ES-I3 (cell line): ENCODE measurements at regions not wholly inside any gene's neighbourhood (a gene's known extent, or its start where the extent isn't known, plus 50 kb on each side); places are given as distances from the start of the nearest gene placed in this dataset.

Experiments
- H3K36me3 ChIP-seq: 2 replicates; pipeline ENCODE4 v1.6.1; 2013; ENCODE audit warnings: mild to moderate bottlenecking, low read length, control low read depth, moderate library complexity; ENCODE audit not compliant: insufficient read depth
- H3K4me1 ChIP-seq: 2 replicates; pipeline ENCODE4 v1.6.1; 2013; ENCODE audit warnings: mild to moderate bottlenecking, control low read depth, low read length; ENCODE audit not compliant: insufficient read depth
- H3K9ac ChIP-seq: 2 replicates; pipeline ENCODE4 v1.6.1; 2013; ENCODE audit warnings: low read depth, mild to moderate bottlenecking, low read length, moderate library complexity
- H3K9me3 ChIP-seq: 2 replicates; pipeline ENCODE4 v1.6.1; 2013; ENCODE audit warnings: mild to moderate bottlenecking, low read length, moderate library complexity; ENCODE audit not compliant: control insufficient read depth, insufficient read depth

GRCh38 chr18:26700728-26701127 lies 152.4 kb upstream of the KCTD1 start:
- H3K36me3 ChIP-seq, result no peaks in the 10 kb centered on the region
- H3K4me1 ChIP-seq, result no peaks in the 10 kb centered on the region
- no peaks in the 10 kb centered on the region for H3K9me3 ChIP-seq
- no peak overlapping the region for H3K9ac ChIP-seq

- no peaks in the 10 kb centered on the region for H3K36me3 ChIP-seq
- H3K9ac ChIP-seq, result no peak overlapping the region
- H3K9me3 ChIP-seq, result no peaks in the 10 kb centered on the region
- H3K4me1 ChIP-seq, result no peaks in the 10 kb centered on the region
Measured at GRCh38 chr18:26700201-26700600, 151.8 kb upstream of the KCTD1 start.

DNA sequence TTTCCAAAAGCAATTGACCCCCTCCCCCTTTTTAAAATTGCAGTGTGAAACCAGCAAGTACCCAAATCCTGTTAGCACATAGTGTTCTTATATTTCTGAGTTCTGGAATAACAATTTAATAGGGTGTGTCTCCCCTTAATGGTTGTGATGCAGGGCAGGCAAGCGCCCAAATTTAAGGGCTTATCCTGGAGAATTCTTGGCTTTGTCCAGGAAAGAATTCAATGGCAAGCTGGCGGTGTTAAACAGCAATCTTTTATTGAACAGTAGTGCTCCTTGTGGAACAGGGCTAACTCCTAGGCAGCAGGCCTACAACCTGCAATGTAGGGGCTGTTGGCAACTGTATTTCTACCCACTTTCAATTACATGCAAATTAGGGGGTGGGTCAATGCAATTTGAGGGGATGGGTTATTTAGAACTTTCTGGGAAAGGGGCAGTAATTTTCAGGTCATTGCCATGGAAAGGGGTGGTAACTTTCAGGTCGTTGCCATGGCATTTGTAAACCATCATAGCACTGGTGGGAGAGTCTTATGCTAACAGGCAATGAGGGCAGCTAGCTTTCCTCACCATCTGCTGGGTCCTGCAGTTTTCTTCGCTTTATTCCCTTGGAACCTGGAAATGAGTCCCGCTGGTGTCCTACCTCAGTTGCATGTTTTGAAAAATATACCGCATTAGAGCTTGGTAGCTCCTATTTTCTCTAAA lies 149.0 kb upstream of the KCTD1 start:
- H3K9ac ChIP-seq, result no peak overlapping the region
- H3K4me1 ChIP-seq, result no peaks in the 10 kb centered on the region

GRCh38 chr18:26696786-26697185 lies 148.4 kb upstream of the KCTD1 start:
- H3K4me1 ChIP-seq, result no peaks in the 10 kb centered on the region
- no peak overlapping the region for H3K9ac ChIP-seq
- H3K36me3 ChIP-seq, result no peaks in the 10 kb centered on the region
- no peaks in the 10 kb centered on the region for H3K9me3 ChIP-seq

More for the DNA sequence above, 149.0 kb upstream of the KCTD1 start:
- H3K9me3 ChIP-seq, result no peaks in the 10 kb centered on the region
- no peaks in the 10 kb centered on the region for H3K36me3 ChIP-seq

DNA sequence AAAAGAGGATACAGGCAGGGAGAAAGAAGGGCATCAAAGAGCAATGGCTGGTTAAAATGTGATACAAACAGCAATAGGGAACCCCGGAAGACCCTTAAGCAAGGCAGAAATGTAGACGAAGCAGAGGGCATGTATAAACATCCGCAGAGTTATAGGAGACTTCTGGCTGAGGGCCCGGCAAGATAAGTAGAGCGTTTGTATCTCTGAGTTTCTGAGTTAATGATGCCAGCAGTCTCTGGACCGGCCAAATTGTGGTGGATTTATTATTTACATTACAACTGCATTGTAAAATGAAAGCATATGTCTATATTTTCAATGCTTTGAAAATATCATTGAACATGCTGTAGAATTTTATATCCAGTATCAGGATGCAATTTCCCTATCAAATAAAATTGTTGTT lies 148.0 kb upstream of the KCTD1 start:
- Histone ChIP-seq H3K9me3 (no peaks in the 10 kb centered on the region), H3K36me3 (no peaks in the 10 kb centered on the region), H3K9ac (no peak overlapping the region), H3K4me1 (no peaks in the 10 kb centered on the region)

DNA sequence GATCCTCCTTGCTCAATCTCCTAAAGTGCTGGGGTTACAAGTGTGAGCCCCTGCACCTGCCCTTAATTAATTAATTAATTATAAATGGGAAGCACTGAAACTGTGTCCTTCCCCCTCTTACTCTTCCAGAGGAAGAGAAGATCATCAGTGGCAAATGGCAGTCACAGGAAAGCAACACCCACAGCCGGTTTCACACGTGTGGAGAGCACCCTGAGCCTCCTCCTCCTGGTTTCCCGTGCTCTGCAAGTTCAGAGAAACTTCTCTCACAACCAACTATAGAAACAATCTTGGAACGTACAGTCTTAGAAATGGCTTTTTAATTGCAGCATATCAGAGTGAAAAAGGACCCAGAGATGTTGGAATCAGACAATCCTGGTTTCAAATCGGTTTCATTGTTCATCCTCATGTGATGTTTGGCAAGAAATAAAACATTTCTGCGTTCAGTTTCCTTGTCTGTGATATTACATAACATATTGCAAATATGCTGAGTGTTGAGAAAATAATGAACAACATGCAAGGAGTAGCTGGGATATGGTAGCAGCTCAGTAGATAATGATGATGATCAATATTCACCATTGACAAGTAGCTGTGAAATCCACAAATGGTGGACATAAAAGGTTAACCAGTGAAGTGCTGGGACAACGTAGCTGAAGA lies 141.0 kb upstream of the KCTD1 start:
- H3K36me3 ChIP-seq, result no peaks in the 10 kb centered on the region
- H3K4me1 ChIP-seq, result peaks cover 19% of the 10 kb centered on the region
- H3K9me3 ChIP-seq, result no peaks in the 10 kb centered on the region; the same call in 1 of the 2 replicates
- no peak overlapping the region for H3K9ac ChIP-seq

DNA sequence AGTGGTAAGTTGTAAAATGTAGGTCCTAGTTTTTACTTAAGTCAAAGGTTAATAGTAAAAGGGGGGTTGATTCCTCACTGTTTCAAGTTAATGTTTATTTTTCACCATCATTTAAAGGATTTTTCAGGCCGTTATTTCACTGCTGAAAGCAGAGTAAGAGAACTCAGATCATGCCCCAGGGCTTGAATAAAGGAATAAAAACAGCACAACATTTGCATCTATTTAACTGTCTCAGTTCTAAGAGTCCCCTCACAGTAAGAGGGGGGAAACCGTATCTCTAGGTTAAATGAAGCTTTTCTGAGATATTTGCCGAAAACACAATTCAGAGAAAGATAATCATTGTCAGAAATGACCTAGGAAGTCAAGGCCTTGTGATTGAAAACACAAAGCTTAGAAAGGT lies 138.2 kb upstream of the KCTD1 start:
- Histone ChIP-seq H3K36me3 (no peaks in the 10 kb centered on the region), H3K9ac (no peak overlapping the region), H3K9me3 (no peaks in the 10 kb centered on the region; the same call in 1 of the 2 replicates), H3K4me1 (peaks cover 19% of the 10 kb centered on the region)

- Histone ChIP-seq H3K9me3 (no peaks in the 10 kb centered on the region; the same call in 1 of the 2 replicates), H3K9ac (no peak overlapping the region), H3K36me3 (no peaks in the 10 kb centered on the region), H3K4me1 (peaks cover 19% of the 10 kb centered on the region)
Measured at GRCh38 chr18:26685438-26686157, 137.2 kb upstream of the KCTD1 start.

- no peaks in the 10 kb centered on the region for H3K36me3 ChIP-seq
- H3K9ac ChIP-seq, result no peak overlapping the region
- H3K4me1 ChIP-seq, result no peaks in the 10 kb centered on the region
- peaks cover 7% of the 10 kb centered on the region for H3K9me3 ChIP-seq
Measured at GRCh38 chr18:26677957-26678356, 129.6 kb upstream of the KCTD1 start.

- no peaks in the 10 kb centered on the region for H3K9me3 ChIP-seq
- H3K9ac ChIP-seq, result no peak overlapping the region
- no peaks in the 10 kb centered on the region for H3K36me3 ChIP-seq
- H3K4me1 ChIP-seq, result no peaks in the 10 kb centered on the region
Measured at GRCh38 chr18:26667046-26667445, 118.7 kb upstream of the KCTD1 start.

DNA sequence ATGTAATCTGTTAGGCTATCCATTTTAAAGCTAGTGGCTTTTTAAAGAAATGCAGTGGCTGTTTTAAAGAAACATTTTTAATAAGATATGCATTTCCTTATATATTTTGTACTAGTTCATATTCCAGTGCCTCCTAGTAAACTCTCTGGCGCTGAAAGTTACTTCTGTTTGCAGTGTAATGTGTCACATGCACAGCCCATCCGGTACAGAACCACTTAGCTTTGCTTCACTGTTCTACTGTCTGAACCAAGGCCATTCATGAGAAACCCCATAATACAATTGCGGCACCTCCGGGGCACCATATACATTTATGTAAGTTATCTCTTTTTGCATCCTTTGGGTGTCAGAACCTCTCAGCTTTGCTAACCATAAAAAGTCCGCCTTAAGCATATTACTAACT lies 114.6 kb upstream of the KCTD1 start:
- Histone ChIP-seq H3K36me3 (no peaks in the 10 kb centered on the region), H3K9me3 (no peaks in the 10 kb centered on the region), H3K4me1 (peaks cover 3% of the 10 kb centered on the region), H3K9ac (no peak overlapping the region)

DNA sequence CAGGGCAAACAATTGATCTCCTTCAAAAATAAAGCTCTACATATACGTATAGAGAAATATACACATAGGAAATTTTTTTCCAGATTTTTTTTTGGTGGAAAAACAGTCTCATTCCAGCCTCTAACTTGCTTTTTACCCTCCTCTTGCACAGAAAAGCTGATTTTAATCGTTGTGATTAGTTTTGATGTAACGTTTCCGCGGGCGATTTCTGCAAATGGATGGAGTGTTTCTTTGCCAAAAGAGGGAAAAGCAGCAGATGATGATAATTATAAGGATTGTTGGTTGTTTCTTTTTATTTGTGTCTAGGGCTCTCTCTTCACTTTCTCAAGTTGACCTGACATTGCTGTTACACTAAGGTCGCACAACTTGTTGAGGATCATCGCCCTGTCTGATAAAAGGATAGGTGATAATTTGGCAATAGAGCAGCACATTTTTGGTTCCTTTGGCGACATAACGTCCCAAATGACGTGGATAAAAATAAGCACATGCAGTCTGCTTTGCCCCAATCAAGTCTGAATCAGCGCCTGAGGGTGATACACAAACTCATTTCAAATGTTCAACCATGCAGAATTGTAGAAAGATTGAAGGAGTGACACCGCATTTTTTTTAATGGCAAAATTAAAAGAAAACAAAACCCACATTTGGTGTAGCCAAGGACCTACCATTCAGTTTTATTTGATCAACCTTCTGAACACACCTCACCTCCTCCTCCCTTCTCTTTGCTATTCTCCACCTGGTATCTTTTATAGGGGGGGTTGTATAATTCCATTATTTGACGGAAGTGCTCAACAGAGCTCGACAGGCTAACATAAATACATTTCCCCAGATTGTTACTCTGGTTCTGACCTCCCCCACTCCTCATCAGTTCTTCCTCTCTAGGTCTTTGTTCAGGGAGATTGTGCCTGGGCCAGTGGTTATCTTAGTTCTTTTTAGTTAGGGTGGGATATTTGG lies 109.6 kb upstream of the KCTD1 start:
- no peaks in the 10 kb centered on the region for H3K36me3 ChIP-seq
- H3K9me3 ChIP-seq, result no peaks in the 10 kb centered on the region
- H3K4me1 ChIP-seq, result peaks cover 3% of the 10 kb centered on the region
- H3K9ac ChIP-seq, result peak overlapping the region; percentile 87

DNA sequence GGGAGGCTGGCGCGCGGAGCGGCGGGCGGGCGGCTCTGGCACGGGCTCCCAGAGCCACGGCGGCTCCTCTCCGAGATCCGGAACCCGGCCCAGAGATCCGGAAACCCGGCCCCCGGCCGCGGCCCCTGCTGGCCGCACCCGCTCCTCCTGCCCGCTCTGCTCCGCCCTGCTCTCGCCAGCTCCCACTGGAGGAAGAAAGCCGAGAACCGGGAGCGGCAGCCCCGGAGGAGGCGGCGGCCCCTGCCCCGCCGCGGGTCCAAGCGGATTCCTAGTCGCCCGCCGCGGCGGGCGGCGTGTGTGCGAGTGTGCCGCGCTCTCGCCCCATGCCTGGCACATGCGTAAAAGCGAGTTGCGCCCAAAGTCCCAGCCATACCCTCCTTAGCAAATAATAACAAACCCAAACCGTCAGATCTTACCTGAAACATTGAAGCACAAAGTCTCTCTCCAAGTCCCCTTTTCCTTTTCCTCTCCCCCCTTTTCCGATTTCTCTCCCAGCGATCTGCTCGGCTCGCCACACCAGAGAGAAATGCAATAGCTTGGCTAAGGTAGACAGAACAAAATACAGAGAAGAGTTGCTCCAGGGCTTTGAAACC lies 108.7 kb upstream of the KCTD1 start:
- no peaks in the 10 kb centered on the region for H3K36me3 ChIP-seq
- H3K9me3 ChIP-seq, result no peaks in the 10 kb centered on the region
- H3K9ac ChIP-seq, result peak overlapping the region; percentile 87
- peaks cover 3% of the 10 kb centered on the region for H3K4me1 ChIP-seq
